NCI-H460 (cell line): ENCODE measurements at regions not wholly inside any gene's neighbourhood (a gene's known extent, or its start where the extent isn't known, plus 50 kb on each side); places are given as distances from the start of the nearest gene placed in this dataset.
"Not testable (repeated sequence)": the region's sequence is repeated elsewhere in the genome, so short reads cannot be mapped to it uniquely, and the experiment has no call there.

Source experiments
- DNase-seq: peaks from one replicate; pipeline ENCODE4 v3.0.0-alpha.2; 2016; ENCODE audit warnings: low read depth; ENCODE audit errors: extremely low read depth

- DNase-seq: not testable (repeated sequence)
Observed at GRCh38 chr2:87452193-87452592, 295.7 kb upstream of the PLGLB2 start.

GRCh38 chr2:87452861-87453260, 295.0 kb upstream of the PLGLB2 start:
- not testable (repeated sequence) for DNase-seq

- not testable (repeated sequence) for DNase-seq
Observed at GRCh38 chr2:87453965-87454364, 293.9 kb upstream of the PLGLB2 start.

- peak; percentile 1 for DNase-seq
Observed at GRCh38 chr2:87454421-87454820, 293.5 kb upstream of the PLGLB2 start.

DNA sequence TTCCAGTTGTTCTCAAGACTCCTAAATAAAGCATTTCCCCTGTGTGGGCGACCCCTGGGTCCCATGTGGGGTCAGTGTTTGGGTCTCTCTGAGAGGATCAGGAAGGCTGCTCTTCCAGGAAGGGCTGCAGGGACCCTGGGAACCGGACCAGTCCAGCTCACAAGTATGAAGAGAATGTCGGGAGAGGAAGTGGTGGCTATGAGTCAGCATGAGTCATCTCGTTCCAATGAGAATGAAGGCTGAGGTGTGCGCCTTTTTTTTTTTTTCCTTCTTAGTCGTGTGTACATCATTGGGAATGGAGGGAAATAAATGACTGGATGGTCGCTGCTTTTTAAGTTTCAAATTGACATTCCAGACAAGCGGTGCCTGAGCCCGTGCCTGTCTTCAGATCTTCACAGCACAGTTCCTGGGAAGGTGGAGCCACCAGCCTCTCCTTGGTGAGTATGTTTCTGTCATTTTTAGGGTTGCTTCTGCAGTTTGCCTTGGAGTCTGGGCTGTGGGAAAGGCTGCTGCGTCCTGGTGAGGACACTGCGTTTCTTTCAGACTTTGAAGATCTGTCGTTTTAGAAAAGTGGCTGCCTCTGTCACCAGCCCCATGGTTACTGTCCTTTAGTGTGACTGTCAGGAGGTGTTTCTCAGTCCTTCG, 292.6 kb upstream of the PLGLB2 start:
- not testable (repeated sequence) for DNase-seq

DNA sequence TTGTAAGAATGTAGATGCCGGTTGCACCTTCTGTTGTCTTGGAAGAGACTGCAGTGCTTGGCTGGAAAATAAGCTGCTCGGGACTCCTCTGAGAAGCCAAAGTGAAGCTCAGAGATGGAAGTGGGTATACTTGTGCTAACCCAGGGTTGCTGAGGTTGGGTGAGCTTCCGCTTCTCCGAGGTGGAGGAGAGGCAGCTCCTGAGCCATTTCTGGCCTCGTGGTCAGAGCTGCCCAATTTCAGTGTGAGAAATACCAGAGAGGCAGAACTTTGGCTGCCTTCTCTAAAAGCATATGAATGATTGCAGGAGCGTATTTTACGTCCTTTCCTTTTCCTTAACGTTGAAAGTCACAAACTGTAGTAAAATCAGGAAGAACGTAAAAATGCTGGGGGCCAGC, 292.0 kb upstream of the PLGLB2 start:
- not testable (repeated sequence) for DNase-seq

GRCh38 chr2:87456477-87457128, 291.3 kb upstream of the PLGLB2 start:
- peak; percentile 3 for DNase-seq

DNA sequence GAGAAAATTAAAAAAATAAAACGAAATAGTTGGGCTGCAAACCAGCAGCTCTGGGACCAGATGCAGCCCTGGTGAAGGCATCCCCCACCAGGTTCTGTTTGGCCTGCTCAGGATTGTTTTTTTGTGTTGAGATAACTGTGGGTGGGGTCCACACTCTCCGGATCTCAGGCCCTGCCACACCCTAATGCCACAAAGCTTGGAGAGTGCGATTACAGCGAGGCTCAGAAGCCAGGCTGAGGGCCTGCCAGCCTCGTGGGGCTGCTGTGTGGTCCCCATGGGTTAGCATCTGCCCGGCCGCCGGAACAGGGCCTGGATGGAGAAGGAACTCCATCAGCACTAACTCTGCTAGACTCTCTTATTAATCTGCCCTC, 290.8 kb upstream of the PLGLB2 start:
- DNase-seq: not testable (repeated sequence)

DNA sequence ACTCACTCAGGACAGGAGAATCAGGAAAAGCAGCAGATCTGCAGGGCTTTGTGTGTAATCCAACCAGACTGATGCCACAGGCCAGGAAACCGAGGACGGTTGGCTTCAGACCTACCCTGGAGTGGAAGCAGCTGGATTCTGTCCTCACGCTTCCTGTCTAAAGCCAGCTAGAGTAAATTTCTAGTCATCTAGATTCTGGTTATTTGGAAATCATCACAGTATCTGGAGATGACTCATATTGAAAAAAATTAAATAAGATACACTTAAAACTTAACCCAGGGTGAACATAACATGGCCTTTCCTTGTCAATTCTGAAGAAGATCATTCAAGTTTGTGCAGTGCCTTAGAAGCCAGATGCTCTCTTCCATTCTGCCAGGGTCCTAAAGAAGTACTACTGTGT, 288.9 kb upstream of the PLGLB2 start:
- not testable (repeated sequence) for DNase-seq

DNA sequence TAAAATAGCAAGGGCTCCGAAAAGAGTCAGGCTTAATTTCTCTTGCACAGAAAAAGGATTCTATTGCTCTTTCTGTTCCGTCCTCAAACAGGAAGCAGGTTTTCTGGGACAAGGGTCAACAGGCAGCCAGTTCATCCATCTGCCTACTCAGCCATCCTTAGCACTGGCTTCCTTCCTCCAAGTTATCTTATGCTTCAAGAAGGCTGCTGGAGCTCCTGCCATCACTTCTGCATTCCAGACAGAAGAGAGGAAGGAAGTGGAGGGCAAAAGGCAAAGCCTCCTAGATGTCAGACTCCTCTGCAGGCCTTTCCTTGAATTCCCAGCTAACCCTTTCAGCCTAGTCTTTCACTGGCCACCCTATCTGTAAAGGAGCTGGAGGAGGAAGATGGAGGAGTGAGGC, 287.8 kb upstream of the PLGLB2 start:
- DNase-seq: not testable (repeated sequence)

DNA sequence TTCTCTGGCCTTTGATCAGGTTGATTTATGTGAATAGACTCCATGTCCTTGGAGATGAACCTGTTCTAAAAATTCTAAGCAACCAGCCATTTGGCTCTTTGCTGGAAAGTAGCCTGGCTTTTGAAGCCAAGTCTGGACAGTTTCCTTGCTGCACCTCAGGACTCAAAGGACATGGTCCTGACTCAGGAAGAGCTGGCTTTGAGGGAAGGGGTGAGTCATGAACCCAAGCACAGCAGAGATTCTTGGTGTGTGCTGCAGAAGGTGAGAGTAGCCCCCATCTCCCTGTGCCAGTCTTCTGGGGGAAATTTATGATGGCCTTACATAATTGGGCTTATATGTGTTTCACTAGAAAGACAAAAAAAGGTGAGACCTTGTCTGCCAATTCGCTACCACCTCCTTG, 287.2 kb upstream of the PLGLB2 start:
- not testable (repeated sequence) for DNase-seq

DNA sequence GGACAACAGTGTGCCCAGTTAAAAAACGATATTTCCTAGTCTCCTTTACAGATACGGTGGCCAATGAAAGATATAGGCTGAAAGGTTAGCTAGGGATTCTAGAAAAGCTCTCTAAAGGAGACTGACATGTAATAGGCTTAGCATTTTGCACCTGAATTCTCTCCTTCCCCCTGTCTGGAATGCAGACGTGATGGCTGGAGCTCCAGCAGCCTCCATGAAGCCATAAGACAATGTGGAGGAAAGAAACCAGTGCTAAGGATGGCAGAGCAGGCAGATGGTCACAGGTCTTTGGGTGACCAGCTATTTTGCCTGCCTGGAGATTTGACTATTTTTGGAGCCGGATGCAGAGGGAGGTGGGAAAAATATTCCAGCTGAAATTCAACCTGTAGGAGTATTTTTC, 286.2 kb upstream of the PLGLB2 start:
- DNase-seq: not testable (repeated sequence)

DNA sequence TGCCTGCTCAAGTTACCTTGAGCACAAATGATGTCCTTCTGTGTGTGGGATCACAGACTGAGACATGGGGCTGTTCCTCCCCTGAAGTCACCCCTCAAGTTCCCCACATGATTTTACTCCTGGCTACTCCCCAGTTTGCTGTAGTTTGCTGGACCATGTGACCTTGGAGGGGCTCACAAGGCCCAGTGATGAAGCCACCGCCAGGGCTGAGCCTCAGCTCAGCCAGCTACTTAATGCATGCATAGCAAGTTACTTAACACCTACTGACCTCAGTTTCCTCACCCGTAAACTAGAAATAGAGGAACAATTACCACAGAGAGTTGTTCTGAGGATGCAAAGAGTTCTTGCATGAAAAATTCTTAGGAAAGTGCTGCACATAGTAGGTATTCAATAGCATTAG, 283.7 kb upstream of the PLGLB2 start:
- not testable (repeated sequence) for DNase-seq

- not testable (repeated sequence) for DNase-seq
Observed at GRCh38 chr2:87465730-87466129, 282.2 kb upstream of the PLGLB2 start.

GRCh38 chr2:87466591-87467120, 281.2 kb upstream of the PLGLB2 start:
- not testable (repeated sequence) for DNase-seq

DNA sequence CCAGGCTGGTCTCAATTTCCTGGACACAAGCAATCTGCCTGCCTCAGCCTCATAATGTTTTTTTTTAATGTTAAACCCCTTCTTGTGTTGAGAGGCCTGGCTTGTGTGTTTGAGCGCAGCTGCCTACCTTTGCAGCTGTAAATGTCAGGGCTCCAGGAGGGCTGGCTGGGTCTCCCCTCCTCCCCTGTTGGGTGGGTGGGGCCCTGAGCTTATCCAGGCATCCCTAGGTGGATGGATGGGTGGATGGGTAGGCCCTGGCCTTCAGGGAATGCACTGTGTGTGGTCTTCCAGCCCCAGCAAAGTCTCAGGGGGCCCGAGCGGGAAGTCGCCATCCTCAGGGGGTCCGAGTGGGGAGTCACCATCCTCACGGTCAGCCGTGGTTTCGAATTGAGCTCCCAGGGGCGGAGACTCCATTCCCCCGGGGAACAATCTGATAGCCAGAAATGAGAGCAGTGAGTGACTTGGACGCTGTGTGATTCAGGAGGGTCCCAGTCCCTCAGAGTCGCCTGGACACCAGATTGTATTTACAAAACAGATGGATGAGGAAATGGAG, 279.4 kb upstream of the PLGLB2 start:
- not testable (repeated sequence) for DNase-seq

DNA sequence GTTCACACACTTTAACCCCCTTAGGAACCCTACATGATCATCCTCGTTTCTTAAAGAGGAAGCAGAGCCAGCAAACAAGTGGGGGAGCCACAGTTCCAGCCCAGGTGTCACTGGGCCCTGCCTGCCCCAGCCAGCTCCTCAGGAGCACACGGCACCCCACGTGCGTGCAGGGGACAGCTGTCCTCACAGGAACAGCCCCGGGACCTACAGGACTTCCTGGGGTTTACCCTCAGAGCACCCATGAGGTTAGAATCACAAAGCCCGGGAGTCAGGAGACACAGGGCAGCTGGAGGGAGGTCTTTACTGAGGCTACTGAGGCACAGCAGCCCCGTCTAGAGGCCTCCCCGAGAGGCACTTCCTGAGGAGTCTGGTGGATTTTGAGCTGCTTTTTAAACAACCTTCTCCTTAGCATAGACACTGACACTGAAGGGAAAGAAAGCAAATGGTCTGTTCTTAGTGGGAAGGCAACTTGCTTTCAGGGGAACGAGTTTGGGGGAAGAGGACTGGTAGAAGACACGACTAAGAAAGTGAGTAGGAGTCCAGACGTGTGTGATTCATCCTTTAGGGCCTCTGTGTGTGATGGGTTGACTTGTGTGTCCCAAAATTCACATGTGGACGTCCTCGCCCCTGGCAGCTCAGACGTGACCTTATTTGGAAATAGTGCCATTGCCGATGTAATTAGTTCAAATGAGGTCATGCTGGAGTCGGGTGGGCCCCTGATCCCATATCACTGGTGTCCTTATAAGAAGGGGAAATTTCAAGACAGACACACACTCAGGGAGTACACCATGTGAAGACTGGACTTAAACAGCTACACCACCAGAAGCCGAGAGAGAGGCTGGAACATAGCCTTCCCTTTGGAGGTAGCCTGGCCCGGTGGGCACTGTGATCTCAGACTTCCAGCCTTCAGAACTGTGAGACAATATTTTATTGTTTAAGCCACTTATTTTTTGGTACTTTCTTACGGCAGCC, 278.4 kb upstream of the PLGLB2 start:
- not testable (repeated sequence) for DNase-seq

GRCh38 chr2:87470381-87471380, 277.2 kb upstream of the PLGLB2 start:
- not testable (repeated sequence) for DNase-seq

GRCh38 chr2:87471478-87471877, 276.4 kb upstream of the PLGLB2 start:
- not testable (repeated sequence) for DNase-seq
